Fibroblast of the aortic adventitia (primary cell): ENCODE measurements at regions not wholly inside any gene's neighbourhood (a gene's known extent, or its start where the extent isn't known, plus 50 kb on each side); places are given as distances from the start of the nearest gene placed in this dataset.

ENCODE experiments used
- DNase-seq: peaks from one replicate; pipeline ENCODE4 v3.0.0-alpha.2; 2010; ENCODE audit warnings: low read depth
- H3K4me3 ChIP-seq: 2 replicates; pipeline ENCODE4 v1.5.1; 2011; ENCODE audit warnings: low read depth, mild to moderate bottlenecking, control low read depth, low read length, moderate library complexity
- TF ChIP-seq, protein P1 (sequence below): IDR thresholded peaks from 2 replicates; pipeline ENCODE4 v1.5.1; 2011; ENCODE audit warnings: mild to moderate bottlenecking, low read length, control low read depth, inconsistent platforms; ENCODE audit not compliant: insufficient read depth

DNA sequence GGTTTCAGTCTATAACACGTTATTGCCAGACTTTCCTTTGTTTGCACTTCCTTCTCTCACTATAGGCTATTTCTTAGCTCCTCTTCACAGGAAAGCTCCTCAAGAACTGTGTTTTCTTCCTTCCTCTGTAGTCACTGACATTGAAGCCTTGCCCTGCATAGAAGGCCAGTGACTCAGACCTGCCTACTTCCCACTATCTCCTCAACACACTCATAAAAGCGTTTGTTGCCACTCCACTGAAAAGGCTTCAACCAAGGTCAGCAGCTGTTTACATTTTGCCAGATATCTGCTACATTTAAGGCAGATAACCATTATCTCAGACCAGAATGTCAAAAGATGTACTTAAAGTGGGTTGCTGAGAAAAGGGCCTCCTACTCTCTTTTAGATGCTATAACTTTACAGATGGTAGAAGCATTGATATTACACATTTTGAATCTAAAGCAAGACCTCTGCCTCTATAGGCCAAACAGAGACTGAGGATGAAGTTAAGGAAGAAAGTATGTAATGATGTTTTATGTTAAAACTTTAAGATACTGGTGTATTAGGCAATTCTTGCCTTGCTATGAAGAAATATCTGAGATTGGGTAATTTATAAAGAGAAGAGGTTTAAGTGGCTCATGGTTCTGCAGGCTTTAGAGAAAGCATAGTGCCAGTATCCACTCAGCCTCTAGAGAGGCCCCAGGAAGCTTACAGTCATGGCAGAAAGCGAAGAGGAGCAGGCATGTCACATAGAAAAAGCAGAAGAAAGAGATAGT is 233.3 kb upstream of the FLRT2 start:
- TF ChIP-seq, protein P1, sequence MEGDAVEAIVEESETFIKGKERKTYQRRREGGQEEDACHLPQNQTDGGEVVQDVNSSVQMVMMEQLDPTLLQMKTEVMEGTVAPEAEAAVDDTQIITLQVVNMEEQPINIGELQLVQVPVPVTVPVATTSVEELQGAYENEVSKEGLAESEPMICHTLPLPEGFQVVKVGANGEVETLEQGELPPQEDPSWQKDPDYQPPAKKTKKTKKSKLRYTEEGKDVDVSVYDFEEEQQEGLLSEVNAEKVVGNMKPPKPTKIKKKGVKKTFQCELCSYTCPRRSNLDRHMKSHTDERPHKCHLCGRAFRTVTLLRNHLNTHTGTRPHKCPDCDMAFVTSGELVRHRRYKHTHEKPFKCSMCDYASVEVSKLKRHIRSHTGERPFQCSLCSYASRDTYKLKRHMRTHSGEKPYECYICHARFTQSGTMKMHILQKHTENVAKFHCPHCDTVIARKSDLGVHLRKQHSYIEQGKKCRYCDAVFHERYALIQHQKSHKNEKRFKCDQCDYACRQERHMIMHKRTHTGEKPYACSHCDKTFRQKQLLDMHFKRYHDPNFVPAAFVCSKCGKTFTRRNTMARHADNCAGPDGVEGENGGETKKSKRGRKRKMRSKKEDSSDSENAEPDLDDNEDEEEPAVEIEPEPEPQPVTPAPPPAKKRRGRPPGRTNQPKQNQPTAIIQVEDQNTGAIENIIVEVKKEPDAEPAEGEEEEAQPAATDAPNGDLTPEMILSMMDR, result no peak
- DNase-seq, result peak; percentile 59
- no peak overlapping the region for H3K4me3 ChIP-seq

GRCh38 chr14:85300107-85300506 is 229.8 kb upstream of the FLRT2 start:
- H3K4me3 ChIP-seq, result no peak overlapping the region
- no peak for DNase-seq
- TF ChIP-seq, protein P1, result no peak

DNA sequence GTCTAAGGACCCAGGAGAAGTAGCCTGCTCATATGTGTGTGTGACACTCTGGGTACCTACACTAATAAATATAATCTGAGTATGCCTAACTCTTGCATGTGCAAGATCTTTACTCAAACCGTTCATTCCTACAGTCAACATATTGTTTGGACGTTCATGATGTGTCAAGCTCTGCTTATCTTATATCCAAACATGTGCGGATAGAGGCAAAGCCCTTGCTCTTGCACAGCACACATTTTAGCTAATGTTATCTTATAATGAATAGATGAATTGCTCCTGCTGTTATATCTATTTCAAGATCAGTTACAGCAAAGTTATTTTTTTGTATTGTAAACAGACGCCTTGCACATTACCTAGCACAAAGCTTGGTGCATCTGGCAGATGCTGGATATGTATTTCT is 228.4 kb upstream of the FLRT2 start:
- TF ChIP-seq, protein P1, result no peak
- H3K4me3 ChIP-seq, result no peak overlapping the region
- DNase-seq, result no peak

- no peak overlapping the region for H3K4me3 ChIP-seq
- DNase-seq, result no peak
- TF ChIP-seq, protein P1, result no peak
These were observed 223.9 kb upstream of the FLRT2 start for GRCh38 chr14:85306024-85306423.

DNA sequence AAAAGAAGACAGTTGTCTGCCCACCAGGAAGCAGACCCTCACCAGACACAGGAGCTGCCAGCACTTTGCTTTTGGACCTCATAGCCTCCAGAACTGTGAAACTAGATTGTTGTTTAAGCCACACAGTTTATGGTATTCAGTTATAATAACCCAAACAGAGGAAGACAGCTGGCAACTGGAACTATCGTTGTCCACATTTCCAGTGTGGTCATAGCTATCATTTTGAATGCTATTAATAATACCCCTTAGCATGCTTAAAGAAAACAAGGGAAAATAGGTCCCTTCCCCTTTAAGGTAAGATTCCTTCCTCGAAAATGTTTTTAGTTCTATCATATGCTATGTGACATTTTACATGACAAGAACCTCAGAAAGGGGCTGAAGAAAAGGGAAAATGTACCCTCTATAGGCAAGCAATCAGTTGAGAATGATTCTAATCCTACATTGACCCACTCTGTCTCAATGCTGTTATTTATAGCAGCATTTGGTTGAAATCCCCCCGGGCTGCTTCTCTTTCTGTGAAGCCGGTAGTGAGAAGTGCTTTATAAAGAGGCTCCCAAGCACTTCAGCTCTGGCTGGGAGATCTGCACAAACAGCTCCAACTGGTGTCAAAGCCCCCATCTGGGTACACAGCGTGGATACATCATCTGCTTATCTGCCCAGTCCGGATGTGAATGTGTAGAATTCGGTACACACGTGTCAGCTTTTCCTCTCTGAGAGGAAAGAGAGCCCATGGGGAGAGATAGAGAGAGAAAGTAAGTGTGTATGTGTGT is 221.2 kb upstream of the FLRT2 start:
- no peak for DNase-seq
- H3K4me3 ChIP-seq, result no peak overlapping the region
- TF ChIP-seq, protein P1, result no peak

- no peak overlapping the region for H3K4me3 ChIP-seq
- DNase-seq, result no peak
- TF ChIP-seq, protein P1, result no peak
These were observed 219.3 kb upstream of the FLRT2 start for GRCh38 chr14:85310491-85311272.
